Brain microvascular endothelial cell (primary cell): ENCODE measurements at regions not wholly inside any gene's neighbourhood (a gene's known extent, or its start where the extent isn't known, plus 50 kb on each side); places are given as distances from the start of the nearest gene placed in this dataset.

Source experiments
- DNase-seq: peaks from one replicate; pipeline ENCODE4 v3.0.0-alpha.2; 2020
- H3K27ac ChIP-seq: fragments of 250-450 bp; sonication (Bioruptor Pico); 2 replicates; pipeline ENCODE4 v1.5.1; 2020; ENCODE audit warnings: mild to moderate bottlenecking, moderate library complexity
- H3K27me3 ChIP-seq: fragments of 250-450 bp; sonication (Bioruptor Pico); replicated peaks from 2 replicates; pipeline ENCODE4 v1.5.1; 2020; ENCODE audit warnings: mild to moderate bottlenecking
- H3K36me3 ChIP-seq: fragments of 250-450 bp; sonication (Bioruptor Pico); replicated peaks from 2 replicates; pipeline ENCODE4 v1.5.1; 2020; ENCODE audit warnings: mild to moderate bottlenecking
- H3K4me3 ChIP-seq: 2 replicates; pipeline ENCODE4 v1.5.1; 2011; ENCODE audit warnings: low read depth, mild to moderate bottlenecking, control low read depth, low read length, moderate library complexity
- in situ Hi-C: cut with HindIII; loops from 2 replicates; pipeline ENCODE4 v1.10.0; 2017; ENCODE audit warnings: low sequenced_read_pairs, low pct_ligation_motif_present
- TF ChIP-seq, protein P1 (sequence below): IDR thresholded peaks from 2 replicates; pipeline ENCODE4 v1.5.1; 2011; ENCODE audit warnings: low read depth, mild to moderate bottlenecking, moderate library complexity, low read length, control low read depth, inconsistent platforms; ENCODE audit errors: missing control alignments

DNA sequence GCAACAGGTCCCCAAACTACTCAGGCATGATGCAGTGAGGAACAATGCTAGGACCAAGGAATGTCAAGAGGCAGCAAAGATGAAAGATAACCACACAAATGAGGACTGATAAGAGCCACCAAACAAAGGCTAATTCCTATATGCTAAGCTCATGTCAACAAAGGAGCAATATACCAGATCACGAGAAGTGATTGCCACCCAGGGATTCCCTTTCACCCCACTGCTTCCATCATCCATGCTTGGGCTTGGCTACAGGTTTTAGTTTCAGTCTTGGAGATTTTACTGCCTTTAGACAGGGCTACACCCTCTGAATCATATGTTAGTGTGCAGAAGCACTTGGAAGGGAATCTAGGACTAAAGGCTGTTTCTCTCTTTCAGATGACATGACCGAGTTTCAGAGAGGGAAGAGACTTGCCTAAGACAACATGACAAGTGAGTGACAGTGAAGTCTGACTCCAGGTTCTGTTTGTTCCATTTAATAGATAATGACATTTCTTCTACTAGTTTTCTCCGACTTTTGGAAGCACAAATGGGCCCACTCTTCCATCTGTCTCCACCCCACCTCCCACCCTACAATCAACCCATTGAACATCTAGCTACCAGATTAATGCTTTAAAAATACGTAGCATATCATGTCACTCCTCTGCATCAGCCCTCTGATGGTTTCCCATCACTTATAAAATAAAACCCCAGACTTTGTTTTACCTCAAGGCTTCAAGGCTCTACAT lies 173.5 kb upstream of the LRRN1 start:
- Histone ChIP-seq H3K36me3 (no peaks in the 10 kb centered on the region), H3K27ac (no peak overlapping the region), H3K27me3 (no peaks in the 10 kb centered on the region), H3K4me3 (no peak overlapping the region)
- in situ Hi-C loops = no loop called here
- TF ChIP-seq, protein P1, sequence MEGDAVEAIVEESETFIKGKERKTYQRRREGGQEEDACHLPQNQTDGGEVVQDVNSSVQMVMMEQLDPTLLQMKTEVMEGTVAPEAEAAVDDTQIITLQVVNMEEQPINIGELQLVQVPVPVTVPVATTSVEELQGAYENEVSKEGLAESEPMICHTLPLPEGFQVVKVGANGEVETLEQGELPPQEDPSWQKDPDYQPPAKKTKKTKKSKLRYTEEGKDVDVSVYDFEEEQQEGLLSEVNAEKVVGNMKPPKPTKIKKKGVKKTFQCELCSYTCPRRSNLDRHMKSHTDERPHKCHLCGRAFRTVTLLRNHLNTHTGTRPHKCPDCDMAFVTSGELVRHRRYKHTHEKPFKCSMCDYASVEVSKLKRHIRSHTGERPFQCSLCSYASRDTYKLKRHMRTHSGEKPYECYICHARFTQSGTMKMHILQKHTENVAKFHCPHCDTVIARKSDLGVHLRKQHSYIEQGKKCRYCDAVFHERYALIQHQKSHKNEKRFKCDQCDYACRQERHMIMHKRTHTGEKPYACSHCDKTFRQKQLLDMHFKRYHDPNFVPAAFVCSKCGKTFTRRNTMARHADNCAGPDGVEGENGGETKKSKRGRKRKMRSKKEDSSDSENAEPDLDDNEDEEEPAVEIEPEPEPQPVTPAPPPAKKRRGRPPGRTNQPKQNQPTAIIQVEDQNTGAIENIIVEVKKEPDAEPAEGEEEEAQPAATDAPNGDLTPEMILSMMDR = no peak
- no peak for DNase-seq

DNA sequence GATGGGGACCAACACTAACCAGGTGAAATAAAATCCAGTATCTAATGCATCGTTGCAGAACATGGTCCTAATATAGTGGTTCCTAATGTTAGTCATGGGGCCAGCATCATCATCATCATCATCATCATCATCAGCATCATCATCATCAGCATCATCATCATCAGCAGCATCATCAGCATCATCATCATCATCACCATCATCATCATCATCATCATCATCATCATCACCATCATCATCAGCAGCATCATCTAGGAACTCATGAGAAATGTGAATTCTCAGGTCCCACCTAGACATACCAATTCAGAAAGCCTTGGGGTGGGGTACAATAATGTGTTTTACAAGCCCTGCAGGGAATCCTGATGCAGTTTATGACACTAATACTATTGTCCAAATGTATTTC lies 179.4 kb upstream of the LRRN1 start:
- TF ChIP-seq, protein P1 = no peak
- in situ Hi-C loops = no loop called here

DNA sequence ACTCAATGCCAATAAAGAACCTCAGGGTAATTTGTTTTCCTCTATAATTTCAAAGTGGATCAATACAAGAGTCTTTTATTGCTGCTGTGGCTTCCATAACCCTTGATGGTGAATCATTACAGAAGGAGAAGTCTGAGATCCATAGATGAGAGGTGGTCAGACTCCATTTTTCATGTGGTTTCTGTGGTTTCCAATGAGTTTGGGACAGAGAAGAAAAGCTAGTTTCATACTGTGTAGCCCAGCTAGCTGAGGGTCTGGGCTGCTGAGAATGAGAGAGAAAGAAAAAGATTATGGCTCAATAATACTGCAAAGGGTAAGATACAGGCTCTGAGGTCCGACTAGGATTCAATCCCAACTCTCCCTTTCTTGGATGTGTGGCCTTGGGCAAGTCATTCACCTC lies 180.6 kb upstream of the LRRN1 start:
- DNase-seq = no peak
- no peaks in the 10 kb centered on the region for H3K27me3 ChIP-seq
- TF ChIP-seq, protein P1 = no peak
- H3K4me3 ChIP-seq = no peak overlapping the region
- no peak overlapping the region for H3K27ac ChIP-seq
- no peaks in the 10 kb centered on the region for H3K36me3 ChIP-seq
- in situ Hi-C loops = no loop called here

More for the DNA sequence above, 179.4 kb upstream of the LRRN1 start:
- Histone ChIP-seq H3K27me3 (no peaks in the 10 kb centered on the region), H3K27ac (no peak overlapping the region), H3K36me3 (no peaks in the 10 kb centered on the region), H3K4me3 (no peak overlapping the region)
- DNase-seq = no peak

DNA sequence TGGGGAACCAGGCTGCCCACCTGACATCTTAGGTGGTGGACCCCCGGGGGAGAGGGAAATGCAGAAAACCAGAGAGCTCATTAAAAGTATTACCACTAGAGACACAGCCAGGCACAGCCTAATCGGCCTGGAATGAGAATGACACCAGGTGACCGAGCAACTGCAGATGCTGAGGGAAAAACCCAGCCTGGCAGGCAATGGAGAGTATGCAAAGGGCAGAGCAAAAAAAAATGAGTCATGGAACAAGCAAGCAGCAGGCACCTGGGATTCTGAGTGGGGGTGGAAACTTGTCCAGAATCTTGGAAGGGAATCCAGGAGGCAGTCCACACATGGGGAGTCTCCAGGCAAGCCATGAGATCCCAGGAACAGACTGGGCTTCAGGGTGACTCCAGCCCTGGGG lies 183.7 kb upstream of the LRRN1 start:
- Histone ChIP-seq H3K4me3 (no peak overlapping the region), H3K36me3 (no peaks in the 10 kb centered on the region), H3K27ac (no peak overlapping the region), H3K27me3 (no peaks in the 10 kb centered on the region)
- in situ Hi-C loops = no loop called here
- TF ChIP-seq, protein P1 = no peak
- no peak for DNase-seq

DNA sequence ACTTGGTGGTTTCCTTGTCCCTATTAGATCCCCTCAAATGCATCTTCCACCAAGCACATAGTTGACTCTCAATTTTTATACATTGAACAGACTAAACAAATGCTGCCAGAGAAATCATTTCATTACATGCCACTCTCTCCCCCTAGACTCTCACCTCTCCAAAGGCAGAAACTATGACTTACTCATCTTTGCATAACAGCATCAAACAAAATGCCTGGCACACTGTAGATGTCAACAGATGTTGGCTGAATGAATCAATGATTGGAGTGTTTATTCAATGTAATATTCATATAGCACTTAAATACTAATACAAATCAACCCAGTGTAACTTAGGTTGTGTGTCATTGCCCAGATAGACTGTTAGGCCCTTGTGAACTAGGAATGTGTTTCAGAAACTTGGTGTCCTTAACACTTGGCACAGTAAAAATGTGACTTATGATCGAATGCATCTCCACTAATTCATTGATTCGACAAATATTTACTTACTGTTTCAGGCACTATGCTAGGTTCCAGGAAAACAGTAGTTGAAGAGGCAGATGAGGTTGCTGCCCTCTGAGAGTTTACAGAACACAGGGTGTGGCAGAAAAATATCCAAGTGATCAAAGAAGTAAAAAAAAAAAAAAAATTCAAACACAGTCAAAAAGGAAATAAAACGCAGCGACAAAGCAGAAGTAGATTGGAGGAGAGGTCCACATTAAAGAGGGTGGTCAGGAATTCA lies 188.5 kb upstream of the LRRN1 start:
- H3K36me3 ChIP-seq = no peaks in the 10 kb centered on the region
- H3K4me3 ChIP-seq = no peak overlapping the region
- in situ Hi-C loops = no loop called here
- no peak overlapping the region for H3K27ac ChIP-seq
- TF ChIP-seq, protein P1 = no peak
- no peaks in the 10 kb centered on the region for H3K27me3 ChIP-seq
- no peak for DNase-seq
